GM06990 (cell line): ENCODE measurements at regions not wholly inside any gene's neighbourhood (a gene's known extent, or its start where the extent isn't known, plus 50 kb on each side); places are given as distances from the start of the nearest gene placed in this dataset.
"Not testable (repeated sequence)": the region's sequence is repeated elsewhere in the genome, so short reads cannot be mapped to it uniquely, and the experiment has no call there.

ENCODE experiments used
- DNase-seq: peaks from one replicate; pipeline ENCODE4 v3.0.0-alpha.2; 2011; ENCODE audit not compliant: insufficient read length; ENCODE audit errors: extremely low read depth
- H3K27me3 ChIP-seq: replicated peaks from 2 replicates; pipeline ENCODE4 v1.6.0; 2011; ENCODE audit warnings: low read length; ENCODE audit not compliant: control insufficient read depth, insufficient read depth
- H3K36me3 ChIP-seq: 2 replicates; pipeline ENCODE4 v1.5.1; 2011; ENCODE audit warnings: low read length; ENCODE audit not compliant: control insufficient read depth, insufficient read depth
- H3K4me3 ChIP-seq: replicated peaks from 2 replicates; pipeline ENCODE4 v1.5.1; 2011; ENCODE audit warnings: low read depth, mild to moderate bottlenecking, control low read depth, low read length
- CTCF ChIP-seq: IDR thresholded peaks from 2 replicates; pipeline ENCODE4 v1.5.1; 2011; ENCODE audit warnings: low read length, control low read depth, mild to moderate bottlenecking, inconsistent platforms; ENCODE audit not compliant: insufficient read depth, poor library complexity, severe bottlenecking

DNA sequence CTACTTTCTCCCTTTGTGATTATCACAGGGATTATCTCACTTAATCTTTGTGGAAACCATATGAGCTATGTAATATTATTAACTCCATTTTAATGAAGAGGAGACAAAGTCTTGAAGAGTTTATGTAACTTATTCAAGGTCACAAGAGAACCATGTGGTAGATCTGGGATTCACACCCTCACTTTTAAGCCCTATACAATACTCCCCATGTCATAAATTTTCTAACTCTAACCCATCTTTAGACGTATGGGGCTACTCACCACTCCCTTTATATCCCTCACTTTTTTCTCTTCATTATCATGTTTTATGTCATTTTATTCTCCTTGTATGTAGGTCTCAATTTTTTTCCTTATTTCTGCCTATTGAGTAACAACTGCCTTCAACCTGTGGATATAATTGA, 126.4 kb upstream of the AHI1 start:
- Histone ChIP-seq H3K36me3 (no peaks in the 10 kb centered on the region), H3K4me3 (no peak overlapping the region), H3K27me3 (no peaks in the 10 kb centered on the region)
- no peak for DNase-seq
- no peak for TF ChIP-seq CTCF

GRCh38 chr6:135624402-135625295, 127.1 kb upstream of the AHI1 start:
- no peak for DNase-seq
- no peaks in the 10 kb centered on the region for H3K27me3 ChIP-seq
- no peak for TF ChIP-seq CTCF

GRCh38 chr6:135626001-135626400, 128.5 kb upstream of the AHI1 start:
- not testable (repeated sequence) for H3K36me3 ChIP-seq, H3K4me3 ChIP-seq, H3K27me3 ChIP-seq, DNase-seq

More at GRCh38 chr6:135624402-135625295, 127.1 kb upstream of the AHI1 start:
- Histone ChIP-seq H3K4me3 (no peak overlapping the region), H3K36me3 (no peaks in the 10 kb centered on the region)

GRCh38 chr6:135627092-135627715, 129.7 kb upstream of the AHI1 start:
- DNase-seq: no peak
- no peak overlapping the region for H3K4me3 ChIP-seq
- no peak for TF ChIP-seq CTCF
- H3K36me3 ChIP-seq: no peaks in the 10 kb centered on the region
- no peaks in the 10 kb centered on the region for H3K27me3 ChIP-seq

GRCh38 chr6:135630789-135631376, 133.3 kb upstream of the AHI1 start:
- no peaks in the 10 kb centered on the region for H3K27me3 ChIP-seq
- no peak for DNase-seq
- no peaks in the 10 kb centered on the region for H3K36me3 ChIP-seq
- TF ChIP-seq CTCF: no peak
- H3K4me3 ChIP-seq: no peak overlapping the region

- H3K36me3 ChIP-seq: no peaks in the 10 kb centered on the region
- H3K27me3 ChIP-seq: no peaks in the 10 kb centered on the region
- H3K4me3 ChIP-seq: no peak overlapping the region
- TF ChIP-seq CTCF: no peak
- DNase-seq: no peak
These were observed 134.3 kb upstream of the AHI1 start for GRCh38 chr6:135631821-135632220.
